ENCODE measurements at regions not wholly inside any gene's neighbourhood (a gene's known extent, or its start where the extent isn't known, plus 50 kb on each side); places are given as distances from the start of the nearest gene placed in this dataset.

GRCh38 chr5:54838843-54839242, 146.6 kb downstream of the ESM1 start:
- H3K27ac ChIP-seq = no peak overlapping the region
- no peaks in the 10 kb centered on the region for H3K4me1 ChIP-seq
- intact Hi-C loops (cut with DNase I; ENCODE audit: low total_unique reads) (no loop called here), in situ Hi-C loops (cut with MboI; ENCODE audit: low sequenced_read_pairs in 4 of 4) (no loop called here)
- DNase-seq = no peak
- H3K9me3 ChIP-seq = no peaks in the 10 kb centered on the region
- ATAC-seq = no peak
- H3K4me3 ChIP-seq = no peak overlapping the region
- no peaks in the 10 kb centered on the region for H3K27me3 ChIP-seq
- TF ChIP-seq, protein P1, sequence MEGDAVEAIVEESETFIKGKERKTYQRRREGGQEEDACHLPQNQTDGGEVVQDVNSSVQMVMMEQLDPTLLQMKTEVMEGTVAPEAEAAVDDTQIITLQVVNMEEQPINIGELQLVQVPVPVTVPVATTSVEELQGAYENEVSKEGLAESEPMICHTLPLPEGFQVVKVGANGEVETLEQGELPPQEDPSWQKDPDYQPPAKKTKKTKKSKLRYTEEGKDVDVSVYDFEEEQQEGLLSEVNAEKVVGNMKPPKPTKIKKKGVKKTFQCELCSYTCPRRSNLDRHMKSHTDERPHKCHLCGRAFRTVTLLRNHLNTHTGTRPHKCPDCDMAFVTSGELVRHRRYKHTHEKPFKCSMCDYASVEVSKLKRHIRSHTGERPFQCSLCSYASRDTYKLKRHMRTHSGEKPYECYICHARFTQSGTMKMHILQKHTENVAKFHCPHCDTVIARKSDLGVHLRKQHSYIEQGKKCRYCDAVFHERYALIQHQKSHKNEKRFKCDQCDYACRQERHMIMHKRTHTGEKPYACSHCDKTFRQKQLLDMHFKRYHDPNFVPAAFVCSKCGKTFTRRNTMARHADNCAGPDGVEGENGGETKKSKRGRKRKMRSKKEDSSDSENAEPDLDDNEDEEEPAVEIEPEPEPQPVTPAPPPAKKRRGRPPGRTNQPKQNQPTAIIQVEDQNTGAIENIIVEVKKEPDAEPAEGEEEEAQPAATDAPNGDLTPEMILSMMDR (IDR thresholded peaks at IDR 0.05 in 4 of 5, conservative IDR thresholded peaks at IDR 0.05 in 1 of 5) = no peak
- TF ChIP-seq POLR2A (IDR thresholded peaks at IDR 0.05) = no peak
- H3K36me3 ChIP-seq = no peaks in the 10 kb centered on the region

DNA sequence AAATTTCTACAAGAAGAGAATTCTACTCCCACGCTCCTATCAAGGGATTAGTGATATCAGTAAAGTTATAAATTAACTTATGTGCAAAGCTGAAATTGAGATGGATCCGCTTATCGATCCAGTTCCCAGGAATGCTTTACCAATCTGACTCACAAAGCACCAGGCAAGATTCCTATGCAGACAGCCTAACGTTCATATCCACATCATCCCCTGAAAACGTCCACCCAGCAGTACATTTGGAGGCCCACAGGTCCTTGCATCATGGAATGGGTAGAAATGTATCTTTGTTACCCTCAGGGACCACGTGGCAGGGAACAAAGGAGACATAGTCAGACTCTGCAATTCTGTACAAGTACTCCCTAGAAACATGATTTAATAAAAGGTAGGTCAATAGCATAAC, 147.4 kb downstream of the ESM1 start:
- no peak for TF ChIP-seq POLR2A (IDR thresholded peaks at IDR 0.05)
- TF ChIP-seq, protein P1 (IDR thresholded peaks at IDR 0.05 in 4 of 5, conservative IDR thresholded peaks at IDR 0.05 in 1 of 5) = no peak
- intact Hi-C loops (cut with DNase I; ENCODE audit: low total_unique reads) (no loop called here), in situ Hi-C loops (cut with MboI; ENCODE audit: low sequenced_read_pairs in 4 of 4) (no loop called here)
- Histone ChIP-seq H3K36me3 (no peaks in the 10 kb centered on the region), H3K4me3 (no peak overlapping the region), H3K27me3 (no peaks in the 10 kb centered on the region), H3K9me3 (no peaks in the 10 kb centered on the region), H3K27ac (no peak overlapping the region), H3K4me1 (no peaks in the 10 kb centered on the region)
- DNase-seq (no peak), ATAC-seq (no peak)

DNA sequence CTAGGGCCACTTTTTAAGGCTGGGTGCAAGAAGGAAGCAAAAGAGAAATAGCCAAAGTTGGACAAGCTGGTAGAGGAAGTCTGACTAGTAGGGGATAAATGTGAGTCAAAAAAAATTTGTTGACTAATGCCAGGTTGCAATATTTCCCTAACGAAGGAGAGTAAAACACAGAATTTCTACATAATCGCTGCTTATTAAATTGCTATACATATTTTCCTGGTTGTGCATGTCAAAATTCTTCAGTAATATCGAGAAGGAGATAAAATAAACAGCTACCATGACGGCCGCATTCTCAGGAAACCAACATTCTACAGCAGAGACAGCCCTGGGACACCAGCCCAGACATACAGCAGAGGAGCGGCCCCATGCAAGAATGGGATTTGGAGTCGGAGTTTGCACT, 148.3 kb downstream of the ESM1 start:
- intact Hi-C loops (cut with DNase I; ENCODE audit: low total_unique reads) = no loop called here
- H3K9me3 ChIP-seq = no peaks in the 10 kb centered on the region
- ATAC-seq = no peak
- in situ Hi-C loops (cut with MboI; ENCODE audit: low sequenced_read_pairs in 4 of 4) = no loop called here
- TF ChIP-seq, protein P1 (IDR thresholded peaks at IDR 0.05 in 4 of 5, conservative IDR thresholded peaks at IDR 0.05 in 1 of 5) = no peak
- TF ChIP-seq POLR2A (IDR thresholded peaks at IDR 0.05) = no peak
- no peaks in the 10 kb centered on the region for H3K27me3 ChIP-seq
- no peak for DNase-seq
- H3K36me3 ChIP-seq = no peaks in the 10 kb centered on the region
- H3K4me3 ChIP-seq = no peak overlapping the region
- no peaks in the 10 kb centered on the region for H3K4me1 ChIP-seq
- no peak overlapping the region for H3K27ac ChIP-seq

DNA sequence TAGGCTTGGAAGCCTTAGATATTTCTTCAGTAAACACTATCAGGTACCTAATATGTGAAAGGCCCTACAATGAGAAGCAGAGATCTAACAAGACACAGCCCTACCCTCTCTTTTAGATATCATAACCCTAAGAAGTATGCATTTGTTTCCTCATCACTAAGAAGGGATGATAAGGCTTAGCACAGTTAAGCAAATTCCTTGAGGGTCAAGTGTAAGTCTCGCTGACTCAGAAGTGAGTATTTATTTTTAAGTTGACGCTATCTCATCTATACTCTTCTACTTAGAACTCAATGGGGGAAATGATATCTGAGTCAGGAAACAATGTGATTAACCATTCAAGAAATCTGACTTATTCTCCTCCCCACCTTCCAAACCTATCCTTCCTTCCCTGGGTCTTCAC, 149.7 kb downstream of the ESM1 start:
- Histone ChIP-seq H3K4me1 (no peaks in the 10 kb centered on the region), H3K9me3 (no peaks in the 10 kb centered on the region), H3K27ac (no peak overlapping the region), H3K36me3 (no peaks in the 10 kb centered on the region), H3K27me3 (no peaks in the 10 kb centered on the region), H3K4me3 (no peak overlapping the region)
- TF ChIP-seq, protein P1 (IDR thresholded peaks at IDR 0.05 in 4 of 5, conservative IDR thresholded peaks at IDR 0.05 in 1 of 5) = no peak
- TF ChIP-seq POLR2A (IDR thresholded peaks at IDR 0.05) = no peak
- in situ Hi-C loops (cut with MboI; ENCODE audit: low sequenced_read_pairs in 4 of 4) (no loop called here), intact Hi-C loops (cut with DNase I; ENCODE audit: low total_unique reads) (no loop called here)
- ATAC-seq (no peak), DNase-seq (no peak)

GRCh38 chr5:54834121-54834842, 151.1 kb downstream of the ESM1 start:
- ATAC-seq (peak in 1 of 2 donors; percentile 60), DNase-seq (peak in 1 of 2 donors; percentile 19)
- in situ Hi-C loops (cut with MboI; ENCODE audit: low sequenced_read_pairs in 4 of 4) = no loop called here
- H3K36me3 ChIP-seq = no peaks in the 10 kb centered on the region
- intact Hi-C loops (cut with DNase I; ENCODE audit: low total_unique reads) = no loop called here
- no peak overlapping the region for H3K4me3 ChIP-seq
- H3K27me3 ChIP-seq = no peaks in the 10 kb centered on the region
- H3K4me1 ChIP-seq = no peaks in the 10 kb centered on the region
- no peak overlapping the region for H3K27ac ChIP-seq
- TF ChIP-seq, protein P1 (IDR thresholded peaks at IDR 0.05 in 4 of 5, conservative IDR thresholded peaks at IDR 0.05 in 1 of 5) = no peak
- no peak for TF ChIP-seq POLR2A (IDR thresholded peaks at IDR 0.05)
- no peaks in the 10 kb centered on the region for H3K9me3 ChIP-seq
